ENCODE measurements at regions not wholly inside any gene's neighbourhood (a gene's known extent, or its start where the extent isn't known, plus 50 kb on each side); places are given as distances from the start of the nearest gene placed in this dataset.

DNA sequence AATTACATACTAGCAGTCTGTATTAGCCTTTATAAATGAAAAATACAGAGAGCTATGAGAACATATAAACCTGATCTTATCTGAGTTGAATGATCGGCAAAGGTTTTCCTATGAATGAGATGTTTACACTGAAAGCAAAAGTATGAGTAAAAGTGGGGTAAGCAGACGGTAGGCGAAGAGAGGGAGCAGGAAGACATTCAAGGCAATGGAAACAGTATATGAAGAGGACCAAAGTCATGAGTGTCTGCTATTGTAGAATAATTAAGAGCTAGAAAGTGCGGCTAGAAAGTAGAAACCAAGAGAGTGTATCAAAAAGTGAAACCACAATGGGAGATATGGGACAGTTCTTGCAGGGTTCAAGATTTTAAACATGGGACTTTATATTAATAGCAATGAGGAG, 67.0 kb upstream of the TMLHE start:
- DNase-seq = no peak

- DNase-seq = no peak
These were observed 60.6 kb upstream of the TMLHE start for GRCh38 chrX:155673338-155673737.

GRCh38 chrX:155666741-155667140, 54.0 kb upstream of the TMLHE start:
- no peak for DNase-seq

Measured in retina (tissue), 1 donor.